ENCODE measurements at regions not wholly inside any gene's neighbourhood (a gene's known extent, or its start where the extent isn't known, plus 50 kb on each side); places are given as distances from the start of the nearest gene placed in this dataset.

DNA sequence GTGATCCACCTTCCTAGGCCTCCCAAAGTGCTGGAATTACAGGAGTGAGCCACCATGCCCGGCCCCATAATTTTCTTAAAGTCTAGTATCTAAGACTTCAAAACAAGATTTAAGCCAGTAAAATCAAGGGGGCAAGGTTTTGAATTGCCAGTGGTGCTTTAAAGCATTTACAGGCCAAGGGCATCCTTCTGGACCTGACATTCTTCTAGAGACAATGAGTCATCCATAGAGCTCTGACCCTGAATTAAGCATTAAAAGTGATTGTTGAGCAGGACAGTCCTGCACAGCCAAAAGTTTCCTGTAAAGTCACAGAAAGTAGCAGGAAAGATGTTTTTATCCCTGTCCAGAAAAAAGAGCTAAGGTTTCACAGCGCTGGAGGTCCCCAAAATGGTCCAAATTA, 50.9 kb upstream of the ATP12A start:
- H3K27ac ChIP-seq (ENCODE audit: low read length) = no peak overlapping the region
- H3K4me1 ChIP-seq (ENCODE audit: control insufficient read depth in 1 of 2, insufficient read depth in 2 of 2, low read length in 2 of 2) = no peaks in the 10 kb centered on the region
- no peaks in the 10 kb centered on the region for H3K27me3 ChIP-seq (ENCODE audit: low read depth, low read length)
- no peaks in the 10 kb centered on the region for H3K36me3 ChIP-seq (ENCODE audit: control insufficient read depth in 1 of 2, insufficient read depth in 2 of 2, low read length in 2 of 2)
- H3K9me3 ChIP-seq (ENCODE audit: control insufficient read depth in 1 of 2, low read length in 2 of 2) = no peaks in the 10 kb centered on the region
- H3K4me3 ChIP-seq (ENCODE audit: low read depth in 1 of 2, low read length in 2 of 2) = no peak overlapping the region

DNA sequence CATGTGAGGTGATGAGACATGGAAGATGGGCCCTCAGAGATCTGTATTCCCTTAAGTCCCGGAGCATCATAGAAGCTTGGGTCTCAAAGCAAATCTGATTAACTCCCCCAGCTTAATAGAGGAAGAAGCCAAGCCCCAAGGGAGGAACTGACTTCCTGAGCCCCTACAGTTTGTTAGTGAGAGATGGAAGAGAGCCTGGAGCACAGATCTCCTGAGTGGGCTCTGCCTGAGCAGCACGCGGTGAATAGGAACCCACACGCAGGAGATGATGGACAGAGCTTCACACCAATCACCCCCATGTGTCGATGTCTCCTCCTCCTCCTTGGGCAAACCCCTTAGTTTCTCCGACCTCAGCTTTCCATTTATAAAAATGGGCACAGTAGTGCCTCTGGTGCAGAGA, 50.1 kb upstream of the ATP12A start:
- Histone ChIP-seq H3K36me3 (ENCODE audit: control insufficient read depth in 1 of 2, insufficient read depth in 2 of 2, low read length in 2 of 2) (no peaks in the 10 kb centered on the region), H3K27me3 (ENCODE audit: low read depth, low read length) (no peaks in the 10 kb centered on the region), H3K27ac (ENCODE audit: low read length) (no peak overlapping the region), H3K4me3 (ENCODE audit: low read depth in 1 of 2, low read length in 2 of 2) (no peak overlapping the region), H3K9me3 (ENCODE audit: control insufficient read depth in 1 of 2, low read length in 2 of 2) (no peaks in the 10 kb centered on the region), H3K4me1 (ENCODE audit: control insufficient read depth in 1 of 2, insufficient read depth in 2 of 2, low read length in 2 of 2) (no peaks in the 10 kb centered on the region)

All from muscle layer of duodenum (tissue), 2 donors.